GM19240 (cell line): ENCODE measurements at regions not wholly inside any gene's neighbourhood (a gene's known extent, or its start where the extent isn't known, plus 50 kb on each side); places are given as distances from the start of the nearest gene placed in this dataset.
"Not testable (repeated sequence)": the region's sequence is repeated elsewhere in the genome, so short reads cannot be mapped to it uniquely, and the experiment has no call there.

Experiments
- DNase-seq: peaks from one replicate; pipeline ENCODE4 v3.0.0; 2011; ENCODE audit warnings: low spot score; ENCODE audit not compliant: insufficient read length

DNA sequence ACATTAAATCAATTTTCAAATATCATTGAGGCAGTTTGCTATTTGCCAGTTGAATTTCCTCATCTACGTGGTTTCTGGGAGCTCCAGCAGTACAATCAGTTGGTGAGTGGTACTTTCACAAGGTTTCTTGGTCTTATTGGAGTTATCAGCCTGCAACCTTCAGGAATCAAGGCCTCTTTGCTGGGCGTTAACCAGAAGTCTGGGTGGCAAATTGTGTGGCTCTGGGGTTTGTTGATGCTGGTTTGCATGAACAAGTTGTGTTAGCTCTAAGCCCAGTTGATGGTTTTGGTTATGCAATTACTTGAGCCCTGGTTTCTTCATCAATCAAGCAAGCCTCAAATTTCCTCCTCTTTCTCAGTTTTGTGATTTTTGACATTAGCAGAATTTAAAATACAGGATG lies 152.9 kb upstream of the ANKRD55 start:
- no peak for DNase-seq

DNA sequence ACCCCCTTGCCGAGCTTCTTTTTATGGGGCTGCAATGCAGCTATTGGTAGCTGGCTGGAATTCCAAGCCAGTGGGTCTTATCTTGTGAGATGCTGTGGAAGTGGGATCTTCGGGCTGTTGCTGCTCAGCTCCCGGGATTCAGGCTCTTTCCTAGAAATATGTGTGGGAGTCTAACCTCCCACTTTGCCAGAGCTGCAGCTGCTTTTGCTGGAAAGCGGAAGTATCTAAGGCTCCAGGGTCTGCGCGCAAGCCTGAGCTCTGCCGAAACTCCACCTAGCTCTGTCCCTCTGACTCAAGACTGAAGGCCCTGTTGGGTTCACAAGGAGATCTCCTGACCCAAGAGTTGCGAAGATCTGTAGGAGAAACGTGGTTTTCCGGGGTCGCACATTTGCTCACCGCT lies 151.1 kb upstream of the ANKRD55 start:
- DNase-seq, result no peak

DNA sequence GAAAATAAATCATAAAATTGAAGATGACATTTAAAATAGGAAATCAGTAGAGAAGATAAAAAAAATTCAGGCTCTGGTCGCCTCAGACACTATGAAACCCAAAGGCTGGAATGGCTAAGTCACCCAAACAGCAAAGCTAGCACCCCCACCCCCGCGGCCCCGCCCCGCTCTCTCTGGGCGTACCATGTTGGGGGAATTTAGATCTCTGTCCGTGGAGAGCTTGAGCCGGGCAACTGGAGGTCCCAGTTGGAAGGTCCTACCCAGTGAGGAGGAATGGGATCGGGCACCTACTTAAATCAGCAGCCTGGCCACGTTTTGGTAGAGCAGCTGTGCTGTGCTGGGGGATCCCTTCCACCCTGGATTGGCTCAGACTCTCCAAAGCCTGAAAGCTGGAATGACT lies 150.6 kb upstream of the ANKRD55 start:
- no peak for DNase-seq

- no peak for DNase-seq
Measured at GRCh38 chr5:56382896-56383295, 149.8 kb upstream of the ANKRD55 start.

- no peak for DNase-seq
Measured at GRCh38 chr5:56377573-56377972, 144.4 kb upstream of the ANKRD55 start.

- no peak for DNase-seq
Measured at GRCh38 chr5:56376128-56376527, 143.0 kb upstream of the ANKRD55 start.

DNA sequence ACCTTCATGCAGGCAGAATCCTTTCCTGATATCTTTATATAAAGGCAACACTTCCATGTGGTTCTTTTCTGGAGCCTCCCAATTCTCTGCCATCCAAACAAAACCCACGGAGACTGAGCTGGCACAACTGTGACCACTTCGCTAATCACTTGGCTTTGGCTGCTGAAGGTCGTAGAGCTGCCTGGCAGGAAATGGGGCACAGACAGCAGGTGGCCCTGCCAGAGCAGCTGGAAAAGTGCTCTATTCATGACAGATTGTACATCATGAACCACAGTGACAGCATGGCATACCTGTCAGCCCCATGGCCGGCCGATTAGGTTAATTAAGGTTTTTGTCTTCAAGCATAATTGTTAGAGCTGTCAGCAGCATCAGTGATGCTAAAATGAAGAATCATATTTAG lies 141.9 kb upstream of the ANKRD55 start:
- DNase-seq, result no peak

GRCh38 chr5:56372491-56372890 lies 139.4 kb upstream of the ANKRD55 start:
- not testable (repeated sequence) for DNase-seq

- DNase-seq, result no peak
Measured at GRCh38 chr5:56369361-56369811, 136.3 kb upstream of the ANKRD55 start.

DNA sequence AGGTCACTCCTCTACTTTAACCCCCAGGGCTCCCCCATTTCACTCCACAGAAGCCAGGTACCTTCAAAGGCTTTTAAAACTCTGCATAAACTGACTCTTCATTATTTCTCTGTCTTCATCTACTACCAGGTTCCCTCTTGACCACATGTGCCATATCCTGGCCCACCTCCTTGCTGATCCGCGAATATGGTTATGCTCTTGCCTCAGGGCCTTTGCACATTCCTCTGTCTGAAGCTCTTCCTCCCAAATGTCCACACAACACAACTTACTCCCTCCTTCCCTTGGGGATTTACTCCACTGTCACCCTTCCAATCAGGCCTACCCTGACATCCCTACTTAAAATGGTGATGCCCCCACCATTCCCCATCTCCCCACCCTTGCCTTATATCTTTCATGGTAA lies 134.6 kb upstream of the ANKRD55 start:
- DNase-seq, result no peak

GRCh38 chr5:56366986-56367385 lies 133.9 kb upstream of the ANKRD55 start:
- DNase-seq, result no peak

DNA sequence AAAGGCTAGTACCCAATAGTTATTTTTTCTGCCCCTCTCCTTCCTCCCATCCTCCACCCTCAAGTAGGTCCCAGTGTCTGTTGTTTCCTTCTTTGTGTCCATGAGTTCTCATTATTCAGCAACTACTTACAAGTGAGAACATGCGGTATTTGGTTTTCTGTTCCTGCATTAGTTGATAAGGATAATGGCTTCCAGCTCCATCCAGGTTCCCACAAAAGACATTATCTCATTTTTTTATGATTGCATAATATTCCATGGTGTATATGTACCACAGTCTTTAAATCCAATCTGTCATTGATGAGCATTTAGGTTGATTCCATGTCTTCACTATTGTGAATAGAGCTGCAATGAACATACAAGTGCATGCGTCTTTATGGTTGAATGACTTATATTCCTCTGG lies 128.3 kb upstream of the ANKRD55 start:
- no peak for DNase-seq

- DNase-seq, result no peak
Measured at GRCh38 chr5:56360816-56361215, 127.7 kb upstream of the ANKRD55 start.

DNA sequence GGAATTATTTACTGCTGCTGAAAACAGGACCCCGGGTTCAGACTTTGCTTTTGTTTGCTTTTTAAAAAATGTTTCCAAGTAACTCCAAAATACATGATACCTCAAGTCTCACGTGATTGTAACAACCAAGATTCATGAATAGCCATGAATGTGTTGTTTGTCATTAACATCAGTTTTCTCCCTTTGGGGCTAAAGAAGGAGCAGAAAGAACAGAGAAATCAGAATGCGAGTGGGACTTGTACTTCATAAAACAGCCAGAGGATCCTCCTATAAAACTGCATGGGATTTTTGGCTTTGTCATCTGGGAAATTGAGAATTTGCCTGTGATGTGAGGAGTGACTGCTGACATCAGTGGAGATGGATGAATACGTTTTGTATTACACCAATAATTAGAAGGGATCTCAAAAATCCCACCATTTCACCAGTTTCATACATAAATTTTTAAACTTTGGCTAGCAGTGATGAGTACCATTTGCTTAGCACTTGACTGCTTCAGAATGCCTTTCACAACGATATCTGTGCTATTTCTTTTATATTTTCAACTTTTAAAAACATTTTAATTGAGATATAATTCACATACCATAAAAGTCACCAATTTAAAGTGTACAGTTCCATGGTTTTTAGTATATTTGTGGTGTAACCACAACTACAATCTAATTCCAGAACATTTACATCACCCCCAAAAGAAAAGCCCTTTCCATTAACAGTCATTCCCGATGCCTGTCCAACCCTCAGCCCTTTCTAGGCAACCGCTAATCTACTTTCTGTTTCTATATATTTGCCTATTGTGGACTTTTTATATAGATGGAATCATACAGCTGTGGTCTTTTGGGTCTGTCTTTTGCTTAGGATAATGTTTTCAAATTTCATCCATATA lies 126.9 kb upstream of the ANKRD55 start:
- no peak for DNase-seq

- no peak for DNase-seq
Measured at GRCh38 chr5:56358703-56359681, 125.9 kb upstream of the ANKRD55 start.

DNA sequence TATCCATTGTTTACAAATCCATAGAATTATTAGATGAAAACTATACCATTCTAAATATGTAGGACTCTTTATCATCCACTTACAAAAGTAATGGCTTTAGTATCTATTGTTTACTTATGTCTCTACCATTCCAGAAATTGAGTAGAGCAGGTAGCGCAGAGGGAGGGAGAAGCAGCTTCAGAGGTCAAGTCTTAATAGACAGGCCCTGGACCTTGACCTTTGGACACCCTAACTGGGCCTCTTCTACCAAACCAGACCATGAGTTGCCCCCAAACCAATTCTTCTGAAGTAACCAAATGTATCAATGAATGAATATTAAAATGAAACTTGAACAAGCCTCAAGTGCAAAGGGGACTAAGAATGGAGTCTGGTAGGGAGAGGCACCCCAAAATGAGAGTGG lies 124.9 kb upstream of the ANKRD55 start:
- no peak for DNase-seq

- DNase-seq, result no peak
Measured at GRCh38 chr5:56357426-56357825, 124.3 kb upstream of the ANKRD55 start.

DNA sequence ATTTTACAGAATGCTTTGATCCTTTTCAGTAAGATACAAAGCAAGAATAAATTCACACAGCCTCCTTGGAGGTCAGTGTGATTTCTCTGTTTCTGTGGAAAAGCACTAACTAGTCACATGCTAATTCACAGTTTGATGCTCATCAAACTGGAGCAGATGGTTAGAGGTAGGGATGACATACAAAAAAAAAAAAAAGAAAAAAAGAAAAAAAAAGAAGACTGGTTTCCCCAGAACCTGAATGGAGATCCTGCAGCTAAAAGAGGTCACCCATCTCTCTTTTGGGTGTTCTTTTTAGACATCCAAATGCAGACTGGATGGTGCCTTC lies 123.7 kb upstream of the ANKRD55 start:
- no peak for DNase-seq

DNA sequence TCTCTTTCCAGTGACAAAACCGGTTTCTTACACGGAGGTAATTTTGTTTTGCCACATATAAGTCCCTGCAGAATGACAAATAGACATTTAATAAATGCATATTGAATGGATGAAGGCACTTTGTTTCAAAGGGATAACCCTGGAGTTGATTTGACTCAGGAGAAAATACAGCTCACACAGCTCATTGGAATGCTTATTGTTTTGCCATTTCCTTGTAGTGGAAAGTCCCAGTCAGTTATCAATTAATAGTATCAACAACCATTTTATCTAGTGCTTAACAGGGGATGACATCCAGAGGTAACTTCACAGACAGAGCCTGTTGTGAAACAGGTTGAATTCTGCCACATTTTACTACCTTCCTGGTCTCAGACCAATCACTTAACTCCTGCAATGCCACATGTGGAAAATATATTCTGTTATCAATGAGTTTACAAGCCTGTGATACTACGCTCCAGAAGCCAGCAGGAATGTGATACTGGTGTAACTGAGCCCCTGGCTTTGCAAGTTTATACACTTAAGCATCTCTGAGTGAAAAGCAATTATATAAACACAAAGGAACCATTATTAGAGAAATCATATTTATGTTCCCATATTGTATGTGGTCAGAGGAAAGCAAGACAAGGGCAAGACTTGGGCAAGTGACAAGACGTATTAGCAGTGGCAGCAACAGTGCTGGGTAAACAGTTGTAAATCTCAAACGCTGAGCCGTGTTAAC lies 123.1 kb upstream of the ANKRD55 start:
- DNase-seq, result no peak

GRCh38 chr5:56354836-56355235 lies 121.7 kb upstream of the ANKRD55 start:
- DNase-seq, result no peak

DNA sequence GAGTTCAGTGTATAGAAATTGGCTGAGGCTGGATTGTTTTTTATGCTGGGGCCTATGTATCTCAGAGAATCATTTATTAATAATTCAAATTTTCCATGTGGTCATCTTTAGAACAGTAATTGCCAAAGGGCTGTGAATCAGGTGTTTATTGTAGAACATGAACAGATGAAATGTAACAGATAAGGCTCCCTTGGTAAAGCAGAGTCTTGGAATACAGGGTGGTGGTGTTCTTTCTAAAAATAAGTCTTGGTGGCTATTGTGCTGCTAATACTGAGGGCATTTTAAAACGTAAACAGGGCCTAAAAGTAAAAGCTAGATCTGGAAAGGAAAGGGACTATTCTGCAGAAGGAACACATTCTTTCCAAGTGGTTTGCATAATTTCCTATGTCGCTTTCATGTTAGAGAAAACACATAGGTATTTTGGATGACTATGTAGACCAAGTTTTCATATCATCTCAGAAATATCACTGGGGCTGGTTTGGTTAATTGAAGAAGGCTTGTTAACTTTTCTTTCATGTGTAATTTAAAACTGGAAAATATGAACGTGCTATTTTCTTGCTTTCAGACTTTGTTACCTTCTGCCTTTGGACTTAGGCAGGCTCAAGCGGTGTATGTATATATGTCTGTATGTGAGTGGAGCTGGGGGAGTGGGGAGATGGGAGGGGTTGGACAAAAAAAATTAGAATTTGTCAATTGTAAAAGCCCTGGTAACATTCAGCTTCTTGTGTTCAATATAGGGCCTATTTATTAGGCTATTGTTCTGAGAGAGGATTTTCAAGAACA lies 119.9 kb upstream of the ANKRD55 start:
- no peak for DNase-seq
